ENCODE measurements at regions not wholly inside any gene's neighbourhood (a gene's known extent, or its start where the extent isn't known, plus 50 kb on each side); places are given as distances from the start of the nearest gene placed in this dataset.

DNA sequence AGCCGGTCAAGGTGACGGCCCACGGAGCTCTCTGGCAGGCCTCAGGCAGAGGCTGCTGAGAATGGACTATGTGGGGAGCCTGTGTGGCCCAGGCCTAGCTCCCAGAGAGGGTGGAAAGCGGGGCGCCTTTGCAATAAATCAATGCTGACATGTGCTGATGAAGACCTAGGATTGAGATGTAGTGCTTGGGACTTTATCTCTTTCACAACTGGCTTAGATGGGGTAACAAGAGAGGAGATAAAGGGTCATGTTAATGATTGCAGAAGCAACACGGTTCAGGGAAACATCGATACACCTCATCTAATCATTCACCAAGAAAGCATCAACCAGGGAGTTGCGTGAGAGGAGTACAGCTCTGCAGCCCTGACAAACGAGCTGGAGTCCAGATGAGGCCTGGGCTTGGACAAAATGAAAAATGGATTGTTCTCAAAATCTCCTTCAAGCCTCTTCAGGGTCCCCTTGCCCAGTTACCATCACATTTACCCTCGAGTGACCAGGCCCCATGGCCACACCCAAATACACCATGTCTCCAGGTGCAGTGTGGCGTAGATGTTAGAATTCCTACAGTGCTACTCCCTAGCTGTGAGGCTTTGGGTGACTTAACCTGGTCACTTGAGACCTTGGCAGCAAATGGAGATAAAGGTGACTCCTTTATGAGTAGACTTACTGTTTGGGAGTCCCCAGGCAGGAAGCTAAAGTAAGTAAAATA is 146.4 kb upstream of the LIPC start:
- TF ChIP-seq, protein P1, sequence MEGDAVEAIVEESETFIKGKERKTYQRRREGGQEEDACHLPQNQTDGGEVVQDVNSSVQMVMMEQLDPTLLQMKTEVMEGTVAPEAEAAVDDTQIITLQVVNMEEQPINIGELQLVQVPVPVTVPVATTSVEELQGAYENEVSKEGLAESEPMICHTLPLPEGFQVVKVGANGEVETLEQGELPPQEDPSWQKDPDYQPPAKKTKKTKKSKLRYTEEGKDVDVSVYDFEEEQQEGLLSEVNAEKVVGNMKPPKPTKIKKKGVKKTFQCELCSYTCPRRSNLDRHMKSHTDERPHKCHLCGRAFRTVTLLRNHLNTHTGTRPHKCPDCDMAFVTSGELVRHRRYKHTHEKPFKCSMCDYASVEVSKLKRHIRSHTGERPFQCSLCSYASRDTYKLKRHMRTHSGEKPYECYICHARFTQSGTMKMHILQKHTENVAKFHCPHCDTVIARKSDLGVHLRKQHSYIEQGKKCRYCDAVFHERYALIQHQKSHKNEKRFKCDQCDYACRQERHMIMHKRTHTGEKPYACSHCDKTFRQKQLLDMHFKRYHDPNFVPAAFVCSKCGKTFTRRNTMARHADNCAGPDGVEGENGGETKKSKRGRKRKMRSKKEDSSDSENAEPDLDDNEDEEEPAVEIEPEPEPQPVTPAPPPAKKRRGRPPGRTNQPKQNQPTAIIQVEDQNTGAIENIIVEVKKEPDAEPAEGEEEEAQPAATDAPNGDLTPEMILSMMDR (IDR thresholded peaks at IDR 0.05), result no peak
- no peak for TF ChIP-seq POLR2A (IDR thresholded peaks at IDR 0.05)
- no peak for TF ChIP-seq EP300 (IDR thresholded peaks at IDR 0.05)
- TF ChIP-seq POLR2AphosphoS5 (IDR thresholded peaks at IDR 0.05), result no peak

Data from upper lobe of left lung (tissue), 4 donors.